Keratinocyte (primary cell): ENCODE measurements at regions not wholly inside any gene's neighbourhood (a gene's known extent, or its start where the extent isn't known, plus 50 kb on each side); places are given as distances from the start of the nearest gene placed in this dataset.

Experiments used
- CTCF ChIP-seq, 3 experiments: IDR thresholded peaks in 1 of 3; conservative IDR thresholded peaks in 1 of 3; optimal IDR thresholded peaks in 1 of 3; 2 replicates in 2 of 3; 3 replicates in 1 of 3; pipeline versions ENCODE3 to v1.5.1; 2011; ENCODE audit warnings: low read length in 3 of 3, mild to moderate bottlenecking in 3 of 3, moderate library complexity in 2 of 3, control low read depth in 1 of 3, inconsistent platforms in 1 of 3; ENCODE audit not compliant: insufficient read depth in 2 of 3; ENCODE audit errors: extremely low read depth in 1 of 3
- EZH2 ChIP-seq: IDR thresholded peaks from one replicate; pipeline ENCODE4 v1.6.1; 2012; ENCODE audit warnings: inconsistent platforms, mild to moderate bottlenecking, low read length, moderate library complexity

- TF ChIP-seq CTCF (optimal IDR thresholded peaks at IDR 0.05 in 1 of 3, IDR thresholded peaks at IDR 0.05 in 1 of 3, conservative IDR thresholded peaks at IDR 0.05 in 1 of 3; ENCODE audit: extremely low read depth in 1 of 3, insufficient read depth in 2 of 3, low read length in 3 of 3) (no peak), EZH2 (no peak)
Observed at GRCh38 chr2:64904413-64905329, 84.5 kb upstream of the SLC1A4 start.
